ENCODE measurements at regions not wholly inside any gene's neighbourhood (a gene's known extent, or its start where the extent isn't known, plus 50 kb on each side); places are given as distances from the start of the nearest gene placed in this dataset.

DNA sequence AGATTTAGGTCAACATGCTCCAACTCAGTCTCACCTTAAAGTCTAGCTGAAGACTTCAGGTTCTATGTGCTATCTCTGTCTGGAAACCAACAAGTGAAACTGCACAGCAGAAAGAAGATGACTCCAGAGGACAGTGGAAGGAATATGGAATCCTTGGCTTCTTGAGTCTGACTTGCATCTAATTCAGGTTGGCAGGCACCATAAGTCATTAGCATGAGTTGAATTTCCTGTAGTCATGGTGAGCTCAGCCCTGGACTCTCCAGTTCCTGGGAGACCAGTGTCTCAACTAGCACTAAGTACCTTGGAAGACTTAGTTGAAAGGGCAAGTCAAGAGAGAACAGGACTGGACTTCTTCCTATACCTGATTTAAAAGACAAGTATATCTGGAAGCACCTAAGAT, 129.7 kb downstream of the DTWD1 start:
- DNase-seq (ENCODE audit: low spot score): no peak

DNA sequence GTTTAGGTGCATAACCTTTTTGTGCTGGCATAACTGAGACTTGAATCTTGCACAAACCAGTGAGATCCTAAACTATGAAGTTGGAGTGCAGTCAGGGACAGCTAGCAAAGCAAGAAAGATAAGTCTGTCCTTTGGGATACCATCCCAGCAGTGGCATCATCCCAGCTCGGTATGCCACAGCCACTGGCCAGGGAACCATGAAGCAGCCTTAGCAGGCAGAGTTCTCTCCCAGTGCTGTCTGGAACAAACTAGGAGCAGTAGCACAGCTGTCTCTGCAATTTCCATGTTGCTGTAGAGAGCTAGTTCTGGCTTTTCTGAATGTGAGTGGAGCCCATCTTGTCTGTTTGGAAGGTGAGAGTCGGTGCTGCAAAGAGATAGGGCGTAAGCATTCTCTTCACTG, 130.3 kb downstream of the DTWD1 start:
- no peak for DNase-seq (ENCODE audit: low spot score)

- no peak for DNase-seq (ENCODE audit: low spot score)
Observed at GRCh38 chr15:49751751-49752150, 130.9 kb downstream of the DTWD1 start.

GRCh38 chr15:49752517-49752916, 131.7 kb downstream of the DTWD1 start:
- DNase-seq (ENCODE audit: low spot score): no peak

DNA sequence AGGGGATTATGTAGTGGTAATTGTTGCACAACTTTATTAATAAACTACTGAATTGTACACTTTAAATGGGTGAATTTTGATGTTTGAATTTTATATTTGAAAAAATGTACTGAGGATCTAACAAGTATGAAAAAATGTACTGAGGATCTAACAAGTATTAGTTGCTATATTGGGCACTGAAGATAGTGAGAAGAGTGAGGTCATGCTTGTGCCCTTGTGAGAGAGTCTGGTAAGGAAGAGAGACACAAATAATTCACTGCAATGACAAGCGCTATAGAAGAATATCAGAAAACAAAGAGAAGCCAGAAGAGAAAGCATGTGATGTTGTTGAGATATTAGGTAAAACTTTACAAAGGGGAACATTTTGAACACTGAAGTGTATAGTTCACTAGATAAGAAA, 137.6 kb downstream of the DTWD1 start:
- DNase-seq (ENCODE audit: low spot score): no peak

- no peak for DNase-seq (ENCODE audit: low spot score)
Observed at GRCh38 chr15:49758856-49759255, 138.0 kb downstream of the DTWD1 start.

DNA sequence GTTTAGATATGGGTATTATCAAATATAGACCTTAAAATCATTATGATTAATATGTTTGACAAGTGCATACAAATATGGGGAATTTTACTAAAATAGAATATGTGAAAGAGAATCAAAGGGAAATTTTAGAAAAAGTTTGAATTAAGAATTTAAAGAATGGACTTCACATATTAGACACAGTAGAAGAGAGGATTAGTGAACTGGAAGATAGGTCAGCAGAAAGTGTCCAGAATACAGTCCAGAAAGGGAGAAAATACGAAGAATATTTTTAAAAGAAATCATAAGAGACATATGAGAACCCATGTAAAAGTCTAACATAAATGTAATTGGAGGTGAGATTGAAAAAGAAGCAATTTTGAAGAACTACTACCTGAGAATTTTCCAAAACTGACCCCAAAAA, 139.9 kb downstream of the DTWD1 start:
- no peak for DNase-seq (ENCODE audit: low spot score)

DNA sequence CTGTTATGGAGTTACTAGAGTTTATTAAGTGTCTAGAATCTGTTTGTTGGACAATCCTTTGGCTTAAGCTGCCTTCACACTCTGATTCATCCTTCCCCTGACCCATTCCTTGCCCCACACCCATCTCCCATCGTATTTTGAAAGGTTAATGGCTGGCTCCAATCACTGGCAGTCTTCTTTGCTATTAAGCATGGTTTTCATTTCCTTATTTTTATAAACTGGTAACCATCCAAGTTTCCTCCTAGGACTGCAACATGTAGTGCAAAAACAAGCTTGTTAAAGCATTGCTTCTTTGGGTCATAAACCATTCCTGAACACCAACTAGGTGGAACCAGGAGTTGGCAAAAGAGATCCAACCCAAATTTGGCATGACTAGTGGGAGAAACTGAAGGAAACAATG, 148.4 kb downstream of the DTWD1 start:
- DNase-seq (ENCODE audit: low spot score): no peak

GRCh38 chr15:49789436-49789835, 168.6 kb downstream of the DTWD1 start:
- no peak for DNase-seq (ENCODE audit: low spot score)

DNA sequence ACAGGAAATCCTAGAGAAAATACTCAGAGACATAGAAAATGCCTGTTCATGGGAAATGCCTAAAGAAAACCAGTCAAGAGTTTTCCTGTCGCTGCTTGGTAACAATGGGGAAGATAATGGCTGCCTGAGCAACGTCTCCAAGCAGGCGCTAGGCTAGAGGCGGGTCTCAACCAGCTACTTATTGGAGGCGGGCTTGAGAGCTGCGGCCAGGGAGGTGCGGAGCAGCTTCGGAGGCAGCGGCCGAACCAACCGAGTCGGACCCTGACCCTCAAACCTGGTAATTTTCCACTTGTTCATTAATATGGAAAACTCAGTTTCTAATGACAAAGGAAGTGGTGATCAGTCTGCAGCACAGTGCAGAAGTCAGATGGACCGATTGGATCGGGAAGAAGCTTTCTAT, 173.1 kb downstream of the DTWD1 start:
- DNase-seq (ENCODE audit: low spot score): no peak

DNA sequence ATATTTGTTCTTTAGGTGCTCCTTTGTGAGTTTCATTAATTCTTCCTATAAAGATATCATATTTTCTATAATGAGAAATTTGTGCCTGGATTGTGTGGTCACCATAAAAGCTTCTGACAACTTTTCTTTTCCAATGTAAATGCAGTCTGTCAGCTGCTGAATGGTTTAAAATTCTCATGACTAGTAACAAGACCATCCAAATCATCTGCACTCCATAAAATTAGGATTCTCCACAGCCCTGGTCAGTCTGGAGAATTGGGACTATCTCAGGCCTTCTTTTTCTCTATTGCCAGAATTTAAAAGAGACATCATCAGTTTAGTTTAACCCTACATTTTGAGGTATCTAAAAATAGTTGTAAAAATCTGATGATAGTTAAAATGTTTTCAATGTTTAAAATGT, 180.9 kb downstream of the DTWD1 start:
- DNase-seq (ENCODE audit: low spot score): no peak

Measured in H4 (cell line).